HepG2 (cell line): ENCODE measurements at regions not wholly inside any gene's neighbourhood (a gene's known extent, or its start where the extent isn't known, plus 50 kb on each side); places are given as distances from the start of the nearest gene placed in this dataset.

Experiments
- ATAC-seq: fragments of 200-7000 bp; cut with Tn5 transposase; 3 replicates; pipeline ENCODE4 v1.9.1; 2020; ENCODE audit warnings: mild to moderate bottlenecking, moderate library complexity
- BruUV-seq: library from RNA; stranded (reverse); fragments of 400-500 nt; replicated peaks from 2 replicates; lab custom pipeline; 2021; lab: Mats Ljungman, UMichigan
- CTCF ChIA-PET: fragments of 300-600 bp; formaldehyde crosslinking; extraction: SDS; loops from one replicate; lab custom pipeline; 2021; ENCODE audit warnings: low total read pairs, inconsistent platforms, low intra/inter-chr PET ratio; lab: Yijun Ruan, JAX
- POLR2A ChIA-PET: fragments of 350-600 bp; sonication (Branson Sonifier 250); formaldehyde crosslinking; loops from one replicate; lab custom pipeline; 2020; ENCODE audit warnings: antibody characterized with exemption, inconsistent platforms; lab: Yijun Ruan, JAX
- DNase-seq: peaks from one replicate; pipeline ENCODE4 v3.0.0-alpha.2; 2015; ENCODE audit warnings: low spot score
- FAIRE-seq: peaks from 3 replicates; lab custom pipeline; 2011; peaks lifted over from hg19 to GRCh38; lab: Jason Lieb, UNC
- H2AFZ ChIP-seq: one replicate; pipeline ENCODE4 v1.6.1; 2011; ENCODE audit warnings: low read length, inconsistent platforms
- H3K27ac ChIP-seq: fragments of 300-600 bp; 3 replicates; pipeline ENCODE4 v1.8.0; 2011; ENCODE audit warnings: mixed run types, mild to moderate bottlenecking, mixed read lengths, low read length, inconsistent platforms; ENCODE audit not compliant: insufficient read depth; ENCODE audit errors: extremely low read length
- H3K27me3 ChIP-seq, 2 experiments: fragments of 200-600 bp in 1 of 2; 2 replicates in 1 of 2; 3 replicates in 1 of 2; pipeline versions ENCODE4 v1.6.0 to v1.8.0; 2011; ENCODE audit warnings: low read length in 2 of 2, mild to moderate bottlenecking in 2 of 2, moderate library complexity in 2 of 2, inconsistent platforms in 1 of 2; ENCODE audit not compliant: insufficient read depth in 2 of 2, control insufficient read depth in 1 of 2
- H3K36me3 ChIP-seq, 2 experiments: fragments of 200-600 bp in 1 of 2; replicated peaks in 1 of 2; 2 replicates in 1 of 2; 3 replicates in 1 of 2; pipeline versions ENCODE4 v1.5.1 to v1.8.0; 2011; ENCODE audit warnings: low read length in 2 of 2, inconsistent platforms in 1 of 2; ENCODE audit not compliant: insufficient read depth in 2 of 2, control insufficient read depth in 1 of 2
- H3K4me1 ChIP-seq: 2 replicates; pipeline ENCODE4 v1.5.1; 2012; ENCODE audit warnings: low read length, inconsistent platforms; ENCODE audit not compliant: insufficient read depth
- H3K4me2 ChIP-seq: 2 replicates; pipeline ENCODE4 v1.6.0; 2011; ENCODE audit warnings: low read depth, low read length, inconsistent platforms
- H3K4me3 ChIP-seq, 3 experiments: fragments of 200-600 bp in 1 of 3; sonication (generic), shearing (Covaris generic) in 1 of 3; replicated peaks in 1 of 3; 2 replicates each; pipeline ENCODE4 v1.5.1; 2011 to 2016; ENCODE audit warnings: low read length in 3 of 3, inconsistent platforms in 2 of 3, low read depth in 2 of 3, mild to moderate bottlenecking in 2 of 3, control low read depth in 1 of 3, mixed read lengths in 1 of 3; ENCODE audit not compliant: insufficient read depth in 1 of 3
- H3K79me2 ChIP-seq: one replicate; pipeline ENCODE4 v1.6.1; 2011; ENCODE audit warnings: low read length, inconsistent platforms; ENCODE audit not compliant: insufficient read depth
- H3K9ac ChIP-seq: 2 replicates; pipeline ENCODE4 v1.6.0; 2011; ENCODE audit warnings: mild to moderate bottlenecking, low read depth, low read length, inconsistent platforms; ENCODE audit not compliant: insufficient read depth
- H3K9me3 ChIP-seq: 2 replicates; pipeline ENCODE4 v1.5.1; 2012; ENCODE audit warnings: mild to moderate bottlenecking, low read length
- H4K20me1 ChIP-seq: 2 replicates; pipeline ENCODE4 v1.6.0; 2011; ENCODE audit warnings: inconsistent platforms, mild to moderate bottlenecking, low read length, moderate library complexity; ENCODE audit not compliant: insufficient read depth
- AKAP8 ChIP-seq: sonication (generic); formaldehyde crosslinking; IDR thresholded peaks from 2 replicates; pipeline ENCODE4 v1.5.1; 2020; ENCODE audit warnings: mild to moderate bottlenecking, missing genetic modification reagents
- BCLAF1 ChIP-seq: fragments of 450-650 bp; IDR thresholded peaks from 2 replicates; pipeline ENCODE4 v1.6.1; 2017; ENCODE audit warnings: mild to moderate bottlenecking
- KAT8 ChIP-seq: IDR thresholded peaks from 2 replicates; pipeline ENCODE4 v1.6.1; 2016; ENCODE audit warnings: missing genetic modification reagents, missing compliant biosample characterization
- MLXIP ChIP-seq: sonication (generic); formaldehyde crosslinking; IDR thresholded peaks from 2 replicates; pipeline ENCODE4 v1.9.0; 2021; ENCODE audit warnings: missing genetic modification reagents, borderline replicate concordance
- NR2F6 ChIP-seq, 2 experiments: IDR thresholded peaks; 2 replicates each; pipeline ENCODE4 v1.6.1; 2016; ENCODE audit warnings: antibody characterized with exemption in 1 of 2, mild to moderate bottlenecking in 1 of 2
- NRL ChIP-seq: sonication (generic); formaldehyde crosslinking; IDR thresholded peaks from 2 replicates; pipeline ENCODE4 v1.5.0; 2020; ENCODE audit warnings: missing genetic modification reagents, mild to moderate bottlenecking, moderate library complexity, borderline replicate concordance
- ZBTB40 ChIP-seq, 2 experiments: fragments of 450-650 bp in 1 of 2; sonication (generic) in 1 of 2; formaldehyde crosslinking in 1 of 2; IDR thresholded peaks; 2 replicates each; pipeline versions ENCODE4 v1.6.1 to v1.8.0; 2016 to 2022; ENCODE audit warnings: antibody characterized with exemption in 1 of 2, mild to moderate bottlenecking in 1 of 2, missing genetic modification reagents in 1 of 2
- ZNF24 ChIP-seq: fragments of 450-650 bp; IDR thresholded peaks from 2 replicates; pipeline ENCODE4 v1.6.1; 2017; ENCODE audit warnings: antibody characterized with exemption, mild to moderate bottlenecking
- WGBS: methylation state at CpG from one replicate; pipeline ENCODE4 v1.1.6; 2017; ENCODE audit warnings: low lambda C conversion rate; 5-methylcytosine and 5-hydroxymethylcytosine counted together
- in situ Hi-C: cut with HindIII; loops from 2 replicates; pipeline ENCODE4 v1.10.0; 2017; ENCODE audit warnings: low pct_unique_long_range_greater_than_20kb; ENCODE audit not compliant: extremely low pct_ligation_motif_present
- intact Hi-C: fragments of 100-400 bp; cut with micrococcal nuclease; formaldehyde crosslinking; loops from one replicate; pipeline ENCODE4 v1.10.0; 2022; ENCODE audit not compliant: unreplicated experiment

- Histone ChIP-seq H3K36me3 (no peaks in the 10 kb centered on the region), H3K9me3 (peaks cover 11% of the 10 kb centered on the region), H3K4me2 (no peak overlapping the region), H3K4me1 (no peaks in the 10 kb centered on the region), H3K4me3 (no peak overlapping the region), H3K27me3 (no peaks in the 10 kb centered on the region), H3K79me2 (no peaks in the 10 kb centered on the region), H3K27ac (no peak overlapping the region), H4K20me1 (no peaks in the 10 kb centered on the region), H2AFZ (no peak overlapping the region), H3K9ac (no peak overlapping the region)
- ATAC-seq (no peak), FAIRE-seq (no peak), DNase-seq (no peak)
- no peak for TF ChIP-seq ZBTB40 (IDR thresholded peaks at IDR 0.05)
- no peak for TF ChIP-seq ZBTB40 (CRISPR knock-in tag; IDR thresholded peaks at IDR 0.05)
- TF ChIP-seq ZNF24, result no peak
- TF ChIP-seq KAT8 (CRISPR knock-in tag), result no peak
- no peak for TF ChIP-seq AKAP8 (CRISPR knock-in tag)
- no peak for TF ChIP-seq MLXIP
- no peak for TF ChIP-seq NR2F6 (IDR thresholded peaks at IDR 0.05)
- TF ChIP-seq NR2F6 (CRISPR knock-in tag; IDR thresholded peaks at IDR 0.05), result no peak
- TF ChIP-seq BCLAF1, result no peak
- no peak for TF ChIP-seq NRL (CRISPR knock-in tag)
- in situ Hi-C loops, result loop anchor here (25.0 kb wide), 1 partner anchor 1076 kb away; no protein-coding TSS in a partner anchor
- WGBS, result 44% methylated on average over 2 of the region's 2 CpGs
- intact Hi-C loops, result no loop called here
- POLR2A ChIA-PET, result no interaction called here
- CTCF ChIA-PET, result no interaction called here
- no TSS peak for BruUV-seq
Observed at GRCh38 chr13:34086281-34086680, 268.3 kb downstream of the RFC3 start.
